Psoas muscle (tissue), 7 donors: ENCODE measurements at regions not wholly inside any gene's neighbourhood (a gene's known extent, or its start where the extent isn't known, plus 50 kb on each side); places are given as distances from the start of the nearest gene placed in this dataset.
A peak's percentile ranks its signal among the peaks of the same experiment; 100 is the strongest.

Source experiments
- ATAC-seq, 4 donors: fragments of 200-7000 bp; cut with Tn5 transposase; one replicate each; pipeline ENCODE4 v1.9.1; 2020; ENCODE audit warnings: moderate library complexity in 3 of 4, mild to moderate bottlenecking in 2 of 4
- DNase-seq, 2 donors: peaks; one replicate each; pipeline ENCODE4 v3.0.0-alpha.2; 2020
- H3K27ac ChIP-seq: fragments of 200-600 bp; one replicate; pipeline ENCODE4 v1.8.0; 2022
- H3K27me3 ChIP-seq, 3 donors: fragments of 200-600 bp in 1 of 3; one replicate each; pipeline versions ENCODE4 v1.6.1 to v1.8.0; 2013 to 2022; ENCODE audit warnings: low read length in 2 of 3, mild to moderate bottlenecking in 2 of 3, moderate library complexity in 1 of 3; ENCODE audit not compliant: insufficient read depth in 3 of 3
- H3K36me3 ChIP-seq, 2 donors: fragments of 200-600 bp in 1 of 2; one replicate each; pipeline versions ENCODE4 v1.6.1 to v1.8.0; 2013 to 2022; ENCODE audit warnings: low read depth in 1 of 2, mild to moderate bottlenecking in 1 of 2, moderate library complexity in 1 of 2; ENCODE audit not compliant: insufficient read depth in 1 of 2
- H3K4me1 ChIP-seq: fragments of 200-600 bp; one replicate; pipeline ENCODE4 v1.8.0; 2022
- H3K4me3 ChIP-seq: fragments of 200-600 bp; one replicate; pipeline ENCODE4 v1.8.0; 2022; ENCODE audit warnings: mild to moderate bottlenecking
- H3K9me3 ChIP-seq: fragments of 200-600 bp; one replicate; pipeline ENCODE4 v1.8.0; 2022
- WGBS, 3 donors: extraction: QIAGEN DNeasy Blood & Tissue Kit; methylation state at CpG; one replicate each; pipeline versions ENCODE4 v1.1.6 to v1.1.7; 2013; 5-methylcytosine and 5-hydroxymethylcytosine counted together
- intact Hi-C, 2 donors: fragments of 100-400 bp; cut with DNase I; formaldehyde crosslinking; loops; one replicate each; pipeline versions ENCODE4 v1.11.0 to v1.14.2; 2022
- TF ChIP-seq, protein P1 (sequence below): fragments of 200-600 bp; IDR thresholded peaks from one replicate; pipeline ENCODE4 v1.8.0; 2022; ENCODE audit warnings: antibody characterized with exemption
- donor health status: healthy with polysubstance abuse.
- donor health status: DM: no; HTN: no; CAD: no; lungs with moderate emphysema.
- donor health status: Bipolar disorder and iron deficiency.
- donor health status: healthy.
- donor health status: DM: yes; HTN: yes; CAD: no.
- donor health status: DM: no; HTN: no; CAD: no.
- donor health status: DM: yes; HTN: yes; CAD: no.

DNA sequence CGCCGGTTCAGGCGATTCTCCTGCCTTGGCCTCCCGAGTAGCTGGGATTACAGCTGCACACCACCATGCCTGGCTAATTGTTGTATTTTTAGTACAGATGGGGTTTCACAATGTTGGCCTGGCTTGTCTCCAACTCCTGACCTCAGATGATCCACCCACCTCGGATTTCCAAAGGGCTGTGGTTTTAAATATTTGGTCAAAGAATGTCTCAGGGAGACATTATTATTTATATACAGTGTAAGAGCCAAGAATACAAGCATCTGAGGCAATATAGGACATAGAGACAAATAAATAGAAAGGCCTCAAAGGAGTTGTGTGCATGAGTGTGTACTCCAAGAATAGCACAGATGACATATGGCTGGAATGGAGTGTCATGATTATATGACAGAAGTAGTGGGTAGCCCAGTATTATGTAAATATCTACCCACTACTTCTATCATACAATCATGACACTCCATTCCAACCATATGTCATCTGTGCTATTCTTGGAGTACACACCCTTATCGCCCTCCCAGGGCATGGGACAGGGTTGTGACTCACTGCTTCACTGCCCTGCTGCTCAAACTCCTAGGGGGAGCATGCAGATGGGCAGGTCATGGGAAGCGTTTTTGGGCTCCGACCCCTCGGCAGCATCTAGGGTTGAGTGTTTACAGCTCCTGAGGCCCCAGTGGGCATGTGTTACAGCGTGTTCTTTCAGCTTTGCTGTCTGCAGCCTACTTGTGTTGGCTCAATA lies 1649.8 kb upstream of the PCDH10 start:
- WGBS, 3 donors = 53 to 64% (median 53%) methylated on average over 10 of the region's 10 CpGs

DNA sequence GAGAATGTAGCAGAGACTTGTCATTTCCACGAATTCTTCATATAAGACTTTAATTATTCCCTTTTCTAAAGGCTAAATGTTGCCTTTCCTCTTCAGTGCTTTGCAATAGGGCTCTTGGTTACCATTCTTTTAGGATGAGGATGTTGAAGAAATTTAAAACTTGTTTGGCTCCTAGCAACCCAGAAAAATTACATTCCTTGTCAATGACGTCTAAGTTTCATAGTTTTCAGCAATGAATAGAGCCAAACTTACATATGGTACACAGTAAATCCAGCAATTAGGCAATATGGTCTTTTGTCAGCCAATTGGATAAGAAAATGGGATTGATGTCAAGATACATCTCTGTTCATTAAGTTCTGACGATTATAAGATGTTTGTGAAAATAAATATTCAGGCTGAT lies 1639.6 kb upstream of the PCDH10 start:
- DNase-seq = no peak
- no peak overlapping the region for H3K27ac ChIP-seq
- H3K36me3 ChIP-seq = no peaks in the 10 kb centered on the region
- WGBS, 3 donors = 32 to 37% (median 34%) methylated on average over 3 of the region's 3 CpGs
- ATAC-seq = no peak
- H3K4me3 ChIP-seq = no peak overlapping the region
- intact Hi-C loops = no loop called here
- H3K4me1 ChIP-seq = no peaks in the 10 kb centered on the region
- H3K27me3 ChIP-seq = no peaks in the 10 kb centered on the region
- no peaks in the 10 kb centered on the region for H3K9me3 ChIP-seq
- TF ChIP-seq, protein P1, sequence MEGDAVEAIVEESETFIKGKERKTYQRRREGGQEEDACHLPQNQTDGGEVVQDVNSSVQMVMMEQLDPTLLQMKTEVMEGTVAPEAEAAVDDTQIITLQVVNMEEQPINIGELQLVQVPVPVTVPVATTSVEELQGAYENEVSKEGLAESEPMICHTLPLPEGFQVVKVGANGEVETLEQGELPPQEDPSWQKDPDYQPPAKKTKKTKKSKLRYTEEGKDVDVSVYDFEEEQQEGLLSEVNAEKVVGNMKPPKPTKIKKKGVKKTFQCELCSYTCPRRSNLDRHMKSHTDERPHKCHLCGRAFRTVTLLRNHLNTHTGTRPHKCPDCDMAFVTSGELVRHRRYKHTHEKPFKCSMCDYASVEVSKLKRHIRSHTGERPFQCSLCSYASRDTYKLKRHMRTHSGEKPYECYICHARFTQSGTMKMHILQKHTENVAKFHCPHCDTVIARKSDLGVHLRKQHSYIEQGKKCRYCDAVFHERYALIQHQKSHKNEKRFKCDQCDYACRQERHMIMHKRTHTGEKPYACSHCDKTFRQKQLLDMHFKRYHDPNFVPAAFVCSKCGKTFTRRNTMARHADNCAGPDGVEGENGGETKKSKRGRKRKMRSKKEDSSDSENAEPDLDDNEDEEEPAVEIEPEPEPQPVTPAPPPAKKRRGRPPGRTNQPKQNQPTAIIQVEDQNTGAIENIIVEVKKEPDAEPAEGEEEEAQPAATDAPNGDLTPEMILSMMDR = no peak

More for the DNA sequence above, 1649.8 kb upstream of the PCDH10 start:
- no peaks in the 10 kb centered on the region for H3K36me3 ChIP-seq
- H3K27me3 ChIP-seq = no peaks in the 10 kb centered on the region
- DNase-seq (no peak), ATAC-seq (peak in 1 of 4 donors; percentile 48)
- no peaks in the 10 kb centered on the region for H3K4me1 ChIP-seq
- H3K27ac ChIP-seq = no peak overlapping the region
- H3K4me3 ChIP-seq = no peak overlapping the region
- H3K9me3 ChIP-seq = no peaks in the 10 kb centered on the region
- intact Hi-C loops = no loop called here
- TF ChIP-seq, protein P1 = no peak

DNA sequence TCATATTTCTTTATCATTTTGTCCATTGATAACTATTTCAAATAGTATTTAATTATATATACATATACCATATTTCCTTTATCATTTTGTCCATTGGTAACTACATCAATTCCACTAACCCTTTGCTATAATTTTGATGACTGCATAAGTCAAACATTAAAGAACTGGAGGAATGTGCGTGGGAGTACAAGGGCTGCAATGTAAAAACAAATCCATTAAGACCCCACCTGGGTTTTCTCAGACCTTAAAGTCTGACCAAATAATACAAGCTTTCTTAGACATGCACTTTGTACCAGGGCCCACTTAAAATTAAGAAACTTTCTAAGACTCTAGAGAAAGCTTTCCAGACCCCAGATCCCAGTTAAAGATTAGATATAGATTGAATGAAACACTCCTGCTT lies 1622.4 kb upstream of the PCDH10 start:
- DNase-seq (no peak), ATAC-seq (no peak)
- no peaks in the 10 kb centered on the region for H3K4me1 ChIP-seq
- no peaks in the 10 kb centered on the region for H3K36me3 ChIP-seq
- no peak overlapping the region for H3K4me3 ChIP-seq
- H3K27ac ChIP-seq = no peak overlapping the region
- TF ChIP-seq, protein P1 = no peak
- 85 to 88% (median 87%) methylated on average over 1 of the region's 1 CpG for WGBS, 3 donors
- H3K9me3 ChIP-seq = no peaks in the 10 kb centered on the region
- intact Hi-C loops = no loop called here
- H3K27me3 ChIP-seq = no peaks in the 10 kb centered on the region

DNA sequence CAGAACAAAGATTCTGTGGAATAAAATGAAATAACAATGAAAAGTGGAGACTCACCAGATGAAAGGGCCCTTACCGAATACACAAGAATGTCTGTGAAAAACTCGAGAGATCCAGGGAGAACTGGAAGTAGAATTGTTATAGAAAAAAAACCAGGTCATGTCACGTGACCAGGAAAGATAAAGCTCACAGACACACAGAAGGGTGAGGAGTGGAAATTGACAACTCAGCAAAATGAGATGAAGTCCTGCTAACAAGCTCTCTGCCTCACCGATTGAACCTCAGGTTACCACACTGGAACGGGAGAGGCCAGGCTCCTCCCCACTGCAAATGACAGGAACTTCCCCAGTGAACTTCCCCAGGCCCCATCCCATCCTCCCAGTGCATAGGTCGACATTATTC lies 1618.0 kb upstream of the PCDH10 start:
- H3K4me1 ChIP-seq = no peaks in the 10 kb centered on the region
- TF ChIP-seq, protein P1 = no peak
- H3K27ac ChIP-seq = no peak overlapping the region
- no peak for ATAC-seq
- no peaks in the 10 kb centered on the region for H3K9me3 ChIP-seq
- no peaks in the 10 kb centered on the region for H3K36me3 ChIP-seq
- no peak overlapping the region for H3K4me3 ChIP-seq
- H3K27me3 ChIP-seq = no peaks in the 10 kb centered on the region
- no peak for DNase-seq
- 81 to 85% (median 84%) methylated on average over 6 of the region's 6 CpGs for WGBS, 3 donors
- intact Hi-C loops = no loop called here
